ENCODE measurements at regions not wholly inside any gene's neighbourhood (a gene's known extent, or its start where the extent isn't known, plus 50 kb on each side); places are given as distances from the start of the nearest gene placed in this dataset.
"Not testable (repeated sequence)": the region's sequence is repeated elsewhere in the genome, so short reads cannot be mapped to it uniquely, and the experiment has no call there.

- TF ChIP-seq REST (IDR thresholded peaks at IDR 0.05; ENCODE audit: unreplicated experiment) (no peak), STAT1 (IDR thresholded peaks at IDR 0.05; ENCODE audit: unreplicated experiment) (no peak), EZH2phosphoT487 (IDR thresholded peaks at IDR 0.05; ENCODE audit: unreplicated experiment) (no peak), CREB1 (CRISPR knock-in tag; IDR thresholded peaks at IDR 0.05; ENCODE audit: low read depth) (no peak)
Observed at GRCh38 chr13:84086847-84087162, 204.5 kb upstream of the SLITRK1 start (continued).

DNA sequence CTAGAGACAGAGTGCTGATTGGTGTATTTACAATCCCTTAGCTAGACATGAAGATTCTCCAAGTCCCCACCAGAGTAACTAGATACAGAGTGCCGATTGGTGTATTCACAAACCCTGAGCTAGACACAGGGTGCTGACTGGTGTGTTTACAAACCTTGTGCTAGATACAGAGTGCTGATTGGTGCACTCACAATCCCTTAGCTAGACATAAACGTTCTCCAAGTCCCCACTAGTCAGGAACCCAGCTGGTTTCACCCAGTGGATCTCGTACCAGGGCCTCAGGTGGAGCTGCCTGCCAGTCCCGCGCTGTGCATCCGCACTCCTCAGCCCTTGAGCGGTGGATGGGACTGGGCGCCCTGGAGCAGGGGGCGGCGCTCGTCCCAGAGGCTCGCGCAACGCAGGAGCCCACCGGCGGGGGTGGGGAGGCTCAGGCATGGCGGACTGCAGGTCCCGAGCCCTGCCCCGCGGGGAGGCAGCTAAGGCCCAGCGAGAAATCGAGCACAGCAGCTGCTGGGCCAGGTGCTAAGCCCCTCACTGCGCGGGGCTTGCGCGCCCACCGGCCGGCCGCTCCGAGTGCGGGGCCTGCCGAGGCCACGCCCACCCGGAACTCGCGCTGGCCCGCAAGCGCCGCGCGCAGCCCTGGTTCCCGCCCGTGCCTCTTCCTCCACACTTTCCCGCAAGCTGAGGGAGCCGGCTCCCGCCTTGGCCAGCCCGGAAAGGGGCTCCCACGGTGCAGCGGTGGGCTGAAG is 204.0 kb upstream of the SLITRK1 start:
- H3K36me3 Mint-ChIP-seq (ENCODE audit: low read depth); H4K20me1 ChIP-seq (replicated peaks; ENCODE audit: insufficient read depth); H3K79me2 ChIP-seq (replicated peaks; ENCODE audit: insufficient read depth); H3K4me1 Mint-ChIP-seq; H2AFZ ChIP-seq; H3K9me2 ChIP-seq (ENCODE audit: insufficient read depth); H3K27me3 ChIP-seq (ENCODE audit: insufficient read depth); H3K27ac Mint-ChIP-seq; H3F3A ChIP-seq (replicated peaks; ENCODE audit: low read depth); H3K4me2 ChIP-seq; DNase-seq (ENCODE audit: low spot score); H3K27me3 Mint-ChIP-seq (ENCODE audit: insufficient read depth, low read depth, poor library complexity); H3K4me1 ChIP-seq (ENCODE audit: insufficient read depth); H3K36me3 ChIP-seq (ENCODE audit: insufficient read depth); ATAC-seq; H3K27ac ChIP-seq (ENCODE audit: low read depth); H3K4me3 Mint-ChIP-seq; H3K4me3 ChIP-seq: not testable (repeated sequence)
- peaks cover 21% of the 10 kb centered on the region for H3K9me3 Mint-ChIP-seq

DNA sequence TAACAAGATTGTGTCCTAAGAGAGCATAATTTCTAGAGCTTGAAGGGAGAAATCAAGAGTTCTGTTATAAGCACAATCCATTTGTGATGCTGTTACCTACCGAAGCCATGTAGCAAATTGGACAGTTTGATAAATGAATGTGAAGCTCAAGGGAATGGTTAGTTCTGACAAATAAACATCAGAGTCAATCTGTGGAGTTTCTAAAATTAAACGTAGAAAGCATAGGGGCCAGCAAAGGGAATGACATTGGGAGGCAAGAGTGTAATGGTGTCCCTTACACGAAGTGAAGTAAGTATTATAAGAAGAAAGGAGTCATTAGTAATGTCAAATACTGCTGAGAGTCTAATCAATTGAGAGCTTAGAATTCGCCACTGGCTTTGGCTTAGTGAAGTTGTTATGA is 200.2 kb upstream of the SLITRK1 start:
- Mint-ChIP-seq H3K36me3 (ENCODE audit: low read depth) (no peaks in the 10 kb centered on the region), H3K27me3 (ENCODE audit: insufficient read depth, low read depth, poor library complexity) (no peaks in the 10 kb centered on the region), H3K4me3 (no peak overlapping the region), H3K4me1 (no peaks in the 10 kb centered on the region), H3K9me3 (peaks cover 20% of the 10 kb centered on the region), H3K27ac (no peak overlapping the region)
- Histone ChIP-seq H3K4me3 (no peak overlapping the region), H3K79me2 (replicated peaks; ENCODE audit: insufficient read depth) (no peaks in the 10 kb centered on the region), H3K9me2 (ENCODE audit: insufficient read depth) (no peaks in the 10 kb centered on the region), H3K36me3 (ENCODE audit: insufficient read depth) (no peaks in the 10 kb centered on the region), H3F3A (replicated peaks; ENCODE audit: low read depth) (no peaks in the 10 kb centered on the region), H3K4me1 (ENCODE audit: insufficient read depth) (no peaks in the 10 kb centered on the region), H2AFZ (no peak overlapping the region), H3K27ac (ENCODE audit: low read depth) (no peak overlapping the region), H4K20me1 (replicated peaks; ENCODE audit: insufficient read depth) (no peaks in the 10 kb centered on the region), H3K4me2 (no peak overlapping the region), H3K27me3 (ENCODE audit: insufficient read depth) (no peaks in the 10 kb centered on the region)
- no peak for DNase-seq (ENCODE audit: low spot score)
- no peak for ATAC-seq
- TF ChIP-seq EZH2 (IDR thresholded peaks at IDR 0.05; ENCODE audit: low read depth, unreplicated experiment) (no peak), POLR2AphosphoS5 (IDR thresholded peaks at IDR 0.05; ENCODE audit: low read depth) (no peak), NANOG (IDR thresholded peaks at IDR 0.05; ENCODE audit: borderline replicate concordance) (no peak), ZNF114 (CRISPR knock-in tag; IDR thresholded peaks at IDR 0.05) (no peak), STAT1 (IDR thresholded peaks at IDR 0.05; ENCODE audit: unreplicated experiment) (no peak)
